ENCODE measurements at regions not wholly inside any gene's neighbourhood (a gene's known extent, or its start where the extent isn't known, plus 50 kb on each side); places are given as distances from the start of the nearest gene placed in this dataset.
"Not testable (repeated sequence)": the region's sequence is repeated elsewhere in the genome, so short reads cannot be mapped to it uniquely, and the experiment has no call there.

GRCh38 chr9:87049929-87050608 is 102.8 kb upstream of the GAS1 start:
- TF ChIP-seq, protein P1, sequence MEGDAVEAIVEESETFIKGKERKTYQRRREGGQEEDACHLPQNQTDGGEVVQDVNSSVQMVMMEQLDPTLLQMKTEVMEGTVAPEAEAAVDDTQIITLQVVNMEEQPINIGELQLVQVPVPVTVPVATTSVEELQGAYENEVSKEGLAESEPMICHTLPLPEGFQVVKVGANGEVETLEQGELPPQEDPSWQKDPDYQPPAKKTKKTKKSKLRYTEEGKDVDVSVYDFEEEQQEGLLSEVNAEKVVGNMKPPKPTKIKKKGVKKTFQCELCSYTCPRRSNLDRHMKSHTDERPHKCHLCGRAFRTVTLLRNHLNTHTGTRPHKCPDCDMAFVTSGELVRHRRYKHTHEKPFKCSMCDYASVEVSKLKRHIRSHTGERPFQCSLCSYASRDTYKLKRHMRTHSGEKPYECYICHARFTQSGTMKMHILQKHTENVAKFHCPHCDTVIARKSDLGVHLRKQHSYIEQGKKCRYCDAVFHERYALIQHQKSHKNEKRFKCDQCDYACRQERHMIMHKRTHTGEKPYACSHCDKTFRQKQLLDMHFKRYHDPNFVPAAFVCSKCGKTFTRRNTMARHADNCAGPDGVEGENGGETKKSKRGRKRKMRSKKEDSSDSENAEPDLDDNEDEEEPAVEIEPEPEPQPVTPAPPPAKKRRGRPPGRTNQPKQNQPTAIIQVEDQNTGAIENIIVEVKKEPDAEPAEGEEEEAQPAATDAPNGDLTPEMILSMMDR (IDR thresholded peaks at IDR 0.05; ENCODE audit: insufficient read depth, low read length) = not testable (repeated sequence)
- not testable (repeated sequence) for TF ChIP-seq POLR2AphosphoS5 (IDR thresholded peaks at IDR 0.05; ENCODE audit: low read depth)
- TF ChIP-seq, protein P2, sequence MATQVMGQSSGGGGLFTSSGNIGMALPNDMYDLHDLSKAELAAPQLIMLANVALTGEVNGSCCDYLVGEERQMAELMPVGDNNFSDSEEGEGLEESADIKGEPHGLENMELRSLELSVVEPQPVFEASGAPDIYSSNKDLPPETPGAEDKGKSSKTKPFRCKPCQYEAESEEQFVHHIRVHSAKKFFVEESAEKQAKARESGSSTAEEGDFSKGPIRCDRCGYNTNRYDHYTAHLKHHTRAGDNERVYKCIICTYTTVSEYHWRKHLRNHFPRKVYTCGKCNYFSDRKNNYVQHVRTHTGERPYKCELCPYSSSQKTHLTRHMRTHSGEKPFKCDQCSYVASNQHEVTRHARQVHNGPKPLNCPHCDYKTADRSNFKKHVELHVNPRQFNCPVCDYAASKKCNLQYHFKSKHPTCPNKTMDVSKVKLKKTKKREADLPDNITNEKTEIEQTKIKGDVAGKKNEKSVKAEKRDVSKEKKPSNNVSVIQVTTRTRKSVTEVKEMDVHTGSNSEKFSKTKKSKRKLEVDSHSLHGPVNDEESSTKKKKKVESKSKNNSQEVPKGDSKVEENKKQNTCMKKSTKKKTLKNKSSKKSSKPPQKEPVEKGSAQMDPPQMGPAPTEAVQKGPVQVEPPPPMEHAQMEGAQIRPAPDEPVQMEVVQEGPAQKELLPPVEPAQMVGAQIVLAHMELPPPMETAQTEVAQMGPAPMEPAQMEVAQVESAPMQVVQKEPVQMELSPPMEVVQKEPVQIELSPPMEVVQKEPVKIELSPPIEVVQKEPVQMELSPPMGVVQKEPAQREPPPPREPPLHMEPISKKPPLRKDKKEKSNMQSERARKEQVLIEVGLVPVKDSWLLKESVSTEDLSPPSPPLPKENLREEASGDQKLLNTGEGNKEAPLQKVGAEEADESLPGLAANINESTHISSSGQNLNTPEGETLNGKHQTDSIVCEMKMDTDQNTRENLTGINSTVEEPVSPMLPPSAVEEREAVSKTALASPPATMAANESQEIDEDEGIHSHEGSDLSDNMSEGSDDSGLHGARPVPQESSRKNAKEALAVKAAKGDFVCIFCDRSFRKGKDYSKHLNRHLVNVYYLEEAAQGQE (IDR thresholded peaks at IDR 0.05; ENCODE audit: insufficient replicate concordance, low read depth) = not testable (repeated sequence)
